Endodermal cell (in vitro differentiated cells): ENCODE measurements at regions not wholly inside any gene's neighbourhood (a gene's known extent, or its start where the extent isn't known, plus 50 kb on each side); places are given as distances from the start of the nearest gene placed in this dataset.

Experiments used
- DNase-seq: peaks from one replicate; pipeline ENCODE4 v3.0.0-alpha.2; 2017
- H3K27ac ChIP-seq: 2 replicates; pipeline ENCODE4 v1.5.1; 2013; ENCODE audit warnings: mild to moderate bottlenecking, low read depth, low read length, moderate library complexity
- H3K27me3 ChIP-seq: 2 replicates; pipeline ENCODE4 v1.6.1; 2013; ENCODE audit warnings: mild to moderate bottlenecking, low read length, moderate library complexity; ENCODE audit not compliant: insufficient read depth, control insufficient read depth, poor library complexity, severe bottlenecking
- H3K36me3 ChIP-seq: 2 replicates; pipeline ENCODE4 v1.7.0; 2013; ENCODE audit warnings: mild to moderate bottlenecking, low read length, moderate library complexity; ENCODE audit not compliant: control insufficient read depth, insufficient read depth
- H3K4me1 ChIP-seq: one replicate; pipeline ENCODE4 v1.7.0; 2013; ENCODE audit warnings: low read length; ENCODE audit not compliant: control insufficient read depth, insufficient read depth
- H3K4me3 ChIP-seq: 2 replicates; pipeline ENCODE4 v1.5.1; 2013; ENCODE audit warnings: mild to moderate bottlenecking, low read length, moderate library complexity
- H3K9ac ChIP-seq: 2 replicates; pipeline ENCODE4 v1.6.1; 2013; ENCODE audit warnings: mild to moderate bottlenecking, low read length, moderate library complexity; ENCODE audit not compliant: poor library complexity, severe bottlenecking; ENCODE audit errors: extremely low read depth
- H3K9me3 ChIP-seq: 2 replicates; pipeline ENCODE4 v1.6.1; 2013; ENCODE audit warnings: mild to moderate bottlenecking, low read length, moderate library complexity; ENCODE audit not compliant: control insufficient read depth
- H3K27ac Mint-ChIP-seq: 2 replicates; pipeline ENCODE4 v1.8.0; 2020; ENCODE audit warnings: mixed read lengths
- H3K27me3 Mint-ChIP-seq: 2 replicates; pipeline ENCODE4 v1.8.0; 2021; ENCODE audit warnings: mild to moderate bottlenecking, mixed read lengths; ENCODE audit not compliant: insufficient read depth
- H3K36me3 Mint-ChIP-seq: 2 replicates; pipeline ENCODE4 v1.8.0; 2020; ENCODE audit warnings: low read depth, mixed read lengths
- H3K4me1 Mint-ChIP-seq: 2 replicates; pipeline ENCODE4 v1.8.0; 2020; ENCODE audit warnings: mixed read lengths
- H3K4me3 Mint-ChIP-seq: 2 replicates; pipeline ENCODE4 v1.8.0; 2020; ENCODE audit warnings: mild to moderate bottlenecking, moderate library complexity, mixed read lengths
- H3K9me3 Mint-ChIP-seq: 2 replicates; pipeline ENCODE4 v1.8.0; 2020; ENCODE audit warnings: mild to moderate bottlenecking, mixed read lengths
- WGBS, 2 experiments: methylation state at CpG; one replicate each; pipeline versions ENCODE4 v1.1.5 to v1.1.7; 2013; ENCODE audit warnings: missing lambda C conversion rate in 2 of 2, mixed read lengths in 1 of 2; ENCODE audit not compliant: insufficient coverage in 1 of 2, insufficient read length in 1 of 2; 5-methylcytosine and 5-hydroxymethylcytosine counted together
- TF ChIP-seq, protein P1 (sequence below): fragments of 200-600 bp; sonication (generic); conservative IDR thresholded peaks from 2 replicates; pipeline ENCODE4 v1.5.0; 2021; ENCODE audit warnings: antibody characterized with exemption, mild to moderate bottlenecking

DNA sequence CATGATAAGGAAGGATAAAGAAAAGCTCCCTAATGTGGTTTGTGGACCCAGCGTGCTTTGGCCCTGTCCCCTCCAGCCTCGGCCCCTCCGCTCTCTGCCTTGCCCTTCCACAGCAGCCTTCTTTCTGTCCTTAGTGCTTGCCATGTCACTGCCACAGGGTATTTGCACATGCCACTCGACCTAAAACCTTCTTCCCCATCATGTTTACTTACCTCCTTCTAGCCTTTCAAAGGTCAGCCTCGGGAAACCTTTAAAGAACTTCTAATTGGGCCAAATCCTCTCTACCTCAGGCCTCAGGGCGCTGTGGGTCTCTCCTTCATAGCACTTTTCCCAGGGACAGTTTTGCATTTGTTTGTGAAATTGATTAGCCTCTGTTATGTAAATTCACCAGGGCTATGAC is 73.0 kb downstream of the SCN11A start:
- peaks cover 18% of the 10 kb centered on the region for H3K4me1 Mint-ChIP-seq
- no peaks in the 10 kb centered on the region for H3K36me3 Mint-ChIP-seq
- H3K4me3 ChIP-seq = no peak overlapping the region
- H3K36me3 ChIP-seq = no peaks in the 10 kb centered on the region
- TF ChIP-seq, protein P1, sequence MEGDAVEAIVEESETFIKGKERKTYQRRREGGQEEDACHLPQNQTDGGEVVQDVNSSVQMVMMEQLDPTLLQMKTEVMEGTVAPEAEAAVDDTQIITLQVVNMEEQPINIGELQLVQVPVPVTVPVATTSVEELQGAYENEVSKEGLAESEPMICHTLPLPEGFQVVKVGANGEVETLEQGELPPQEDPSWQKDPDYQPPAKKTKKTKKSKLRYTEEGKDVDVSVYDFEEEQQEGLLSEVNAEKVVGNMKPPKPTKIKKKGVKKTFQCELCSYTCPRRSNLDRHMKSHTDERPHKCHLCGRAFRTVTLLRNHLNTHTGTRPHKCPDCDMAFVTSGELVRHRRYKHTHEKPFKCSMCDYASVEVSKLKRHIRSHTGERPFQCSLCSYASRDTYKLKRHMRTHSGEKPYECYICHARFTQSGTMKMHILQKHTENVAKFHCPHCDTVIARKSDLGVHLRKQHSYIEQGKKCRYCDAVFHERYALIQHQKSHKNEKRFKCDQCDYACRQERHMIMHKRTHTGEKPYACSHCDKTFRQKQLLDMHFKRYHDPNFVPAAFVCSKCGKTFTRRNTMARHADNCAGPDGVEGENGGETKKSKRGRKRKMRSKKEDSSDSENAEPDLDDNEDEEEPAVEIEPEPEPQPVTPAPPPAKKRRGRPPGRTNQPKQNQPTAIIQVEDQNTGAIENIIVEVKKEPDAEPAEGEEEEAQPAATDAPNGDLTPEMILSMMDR = no peak
- H3K27ac ChIP-seq = no peak overlapping the region
- no peak for DNase-seq
- peaks cover 27% of the 10 kb centered on the region for H3K27me3 ChIP-seq
- no peaks in the 10 kb centered on the region for H3K4me1 ChIP-seq
- H3K9ac ChIP-seq = no peak overlapping the region
- WGBS, 2 experiments = 40 to 80% methylated on average over 1 to 6 of the region's 6 CpGs
- H3K27me3 Mint-ChIP-seq = peaks cover 24% of the 10 kb centered on the region
- no peaks in the 10 kb centered on the region for H3K9me3 ChIP-seq
- H3K9me3 Mint-ChIP-seq = no peaks in the 10 kb centered on the region
- H3K27ac Mint-ChIP-seq = no peak overlapping the region
- H3K4me3 Mint-ChIP-seq = no peak overlapping the region

DNA sequence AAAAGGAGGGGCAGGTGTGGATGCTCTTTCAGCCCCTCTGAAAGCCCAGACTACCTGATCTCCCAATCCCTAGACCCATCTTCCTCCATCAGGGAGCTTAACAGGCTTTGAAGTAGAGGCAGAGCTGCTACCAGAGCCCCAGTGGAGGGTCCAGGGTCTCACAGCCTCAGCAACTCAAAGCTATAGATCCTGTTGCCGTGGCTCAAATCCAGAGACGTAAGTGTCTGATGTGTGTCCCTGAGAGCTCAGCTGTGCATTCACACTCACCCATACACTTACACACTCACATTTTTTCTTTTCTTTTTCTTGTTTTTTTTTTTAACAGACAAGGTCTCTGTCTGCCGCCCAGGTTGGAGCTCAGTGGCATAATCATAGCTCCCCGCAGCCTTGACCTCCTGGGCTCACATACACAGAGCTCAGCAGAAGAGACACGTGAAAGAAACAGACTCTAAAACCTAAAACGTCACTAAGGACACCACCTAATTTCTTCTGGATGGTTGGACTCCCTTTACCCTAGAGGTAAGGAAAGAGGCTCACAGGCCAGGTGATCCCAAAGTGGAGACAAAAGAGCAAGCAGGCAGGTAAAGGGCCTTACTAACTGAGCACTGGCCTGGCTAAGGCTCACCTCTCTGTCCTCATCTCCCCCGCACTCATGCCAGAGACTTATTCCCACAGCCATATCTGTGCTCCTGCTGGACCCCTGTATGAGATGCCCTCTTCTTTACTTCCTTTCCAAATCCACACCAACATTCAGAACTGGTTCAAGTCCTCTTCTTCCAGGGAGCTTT is 80.7 kb downstream of the SCN11A start:
- Mint-ChIP-seq H3K4me3 (no peak overlapping the region), H3K9me3 (no peaks in the 10 kb centered on the region), H3K27ac (no peak overlapping the region), H3K36me3 (no peaks in the 10 kb centered on the region), H3K27me3 (peaks cover 9% of the 10 kb centered on the region), H3K4me1 (peaks cover 2% of the 10 kb centered on the region)
- peaks cover 13% of the 10 kb centered on the region for H3K27me3 ChIP-seq
- no peak overlapping the region for H3K27ac ChIP-seq
- H3K9me3 ChIP-seq = no peaks in the 10 kb centered on the region
- no peak overlapping the region for H3K4me3 ChIP-seq
- TF ChIP-seq, protein P1 = no peak
- DNase-seq = no peak
- H3K4me1 ChIP-seq = peaks cover 3% of the 10 kb centered on the region
- no peak overlapping the region for H3K9ac ChIP-seq
- H3K36me3 ChIP-seq = no peaks in the 10 kb centered on the region
- WGBS, 2 experiments = 91 to 97% methylated on average over 6 to 7 of the region's 7 CpGs

DNA sequence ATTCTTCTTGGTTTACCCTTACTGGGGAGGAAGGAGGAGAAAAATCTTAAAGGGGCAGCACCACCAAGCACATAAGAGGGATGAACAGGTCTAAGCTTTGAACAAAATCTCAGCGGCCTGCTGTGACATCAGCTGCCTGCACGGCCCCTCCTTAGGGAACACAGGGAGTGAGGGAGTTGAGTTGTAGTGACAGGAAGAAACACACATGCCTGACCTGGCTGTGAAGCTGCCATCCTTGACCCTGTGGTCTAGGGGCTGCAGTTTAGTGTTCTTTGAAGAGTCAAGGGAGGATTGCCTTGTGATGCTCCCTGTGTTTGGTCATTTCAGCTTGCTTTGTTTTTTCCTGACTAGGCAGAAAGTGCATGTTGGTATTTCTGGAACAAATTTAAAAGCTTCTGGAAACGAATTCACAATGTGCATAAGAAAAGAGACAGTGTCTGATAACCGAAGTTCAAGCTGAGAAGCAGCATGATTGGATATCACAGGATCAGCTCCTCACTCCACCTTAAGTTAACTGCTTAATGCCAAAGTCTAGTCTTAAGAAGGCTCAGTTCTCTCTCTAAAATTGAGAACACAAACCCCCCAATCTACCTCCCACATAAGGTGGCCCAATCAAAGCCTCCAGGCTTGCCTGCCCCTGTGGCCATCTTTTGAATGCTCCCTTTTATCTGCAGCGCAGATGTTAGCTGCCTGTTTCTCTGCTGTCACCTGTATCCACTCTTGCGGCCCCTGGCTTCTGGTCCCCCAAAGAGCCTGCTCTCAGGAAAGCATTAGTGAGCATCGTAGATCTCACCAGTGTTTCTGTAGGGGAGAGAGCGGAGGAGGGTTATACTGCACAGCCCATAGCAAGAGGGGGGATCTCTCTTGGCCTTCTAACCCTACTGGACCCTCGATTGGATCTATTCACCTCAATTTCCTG is 82.2 kb downstream of the SCN11A start:
- Histone ChIP-seq H3K27me3 (no peaks in the 10 kb centered on the region), H3K9me3 (no peaks in the 10 kb centered on the region), H3K9ac (no peak overlapping the region), H3K27ac (no peak overlapping the region), H3K4me3 (no peak overlapping the region), H3K4me1 (peaks cover 3% of the 10 kb centered on the region), H3K36me3 (no peaks in the 10 kb centered on the region)
- WGBS, 2 experiments = 61 to 78% methylated on average over 6 to 9 of the region's 9 CpGs
- no peaks in the 10 kb centered on the region for H3K27me3 Mint-ChIP-seq
- no peaks in the 10 kb centered on the region for H3K9me3 Mint-ChIP-seq
- H3K27ac Mint-ChIP-seq = no peak overlapping the region
- peaks cover 2% of the 10 kb centered on the region for H3K4me1 Mint-ChIP-seq
- H3K36me3 Mint-ChIP-seq = no peaks in the 10 kb centered on the region
- no peak overlapping the region for H3K4me3 Mint-ChIP-seq
- no peak for DNase-seq
- TF ChIP-seq, protein P1 = no peak
